Colonic mucosa (tissue), 4 donors: ENCODE measurements at regions not wholly inside any gene's neighbourhood (a gene's known extent, or its start where the extent isn't known, plus 50 kb on each side); places are given as distances from the start of the nearest gene placed in this dataset.

Experiments used
- DNase-seq: peaks from one replicate; pipeline ENCODE4 v3.0.0-alpha.2; 2020
- H3K27ac ChIP-seq: fragments of 200-600 bp; one replicate; pipeline ENCODE4 v1.8.0; 2021
- H3K27me3 ChIP-seq: fragments of 200-600 bp; one replicate; pipeline ENCODE4 v1.8.0; 2021
- H3K36me3 ChIP-seq: fragments of 200-600 bp; one replicate; pipeline ENCODE4 v1.8.0; 2021
- H3K4me1 ChIP-seq: fragments of 200-600 bp; one replicate; pipeline ENCODE4 v1.8.0; 2021; ENCODE audit warnings: mild to moderate bottlenecking
- H3K4me3 ChIP-seq: fragments of 200-600 bp; one replicate; pipeline ENCODE4 v1.8.0; 2021
- H3K9ac ChIP-seq, 2 donors: one replicate each; pipeline ENCODE4 v1.7.0; 2013; ENCODE audit warnings: control low read depth in 2 of 2, low read depth in 2 of 2, low read length in 2 of 2
- H3K9me3 ChIP-seq: fragments of 200-600 bp; one replicate; pipeline ENCODE4 v1.8.0; 2021
- CTCF ChIP-seq: fragments of 200-600 bp; IDR thresholded peaks from one replicate; pipeline ENCODE4 v1.8.0; 2022; ENCODE audit warnings: antibody characterized with exemption, mild to moderate bottlenecking
- intact Hi-C: fragments of 100-400 bp; cut with DNase I; formaldehyde crosslinking; loops from one replicate; pipeline ENCODE4 v1.14.1; 2022
- donor health status: healthy.
- donor health status: DM: no; HTN: no; CAD: no.
- donor health status: DM: no; HTN: no; CAD: no.

- no peaks in the 10 kb centered on the region for H3K4me1 ChIP-seq
- no peaks in the 10 kb centered on the region for H3K27me3 ChIP-seq
- H3K27ac ChIP-seq = no peak overlapping the region
- no peak for TF ChIP-seq CTCF
- H3K9ac ChIP-seq = no peak overlapping the region
- no peak overlapping the region for H3K4me3 ChIP-seq
- intact Hi-C loops = no loop called here
- no peaks in the 10 kb centered on the region for H3K9me3 ChIP-seq
- H3K36me3 ChIP-seq = no peaks in the 10 kb centered on the region
- no peak for DNase-seq
Measured at GRCh38 chr15:95168951-95169431, 937.6 kb downstream of the MCTP2 start.

GRCh38 chr15:95169541-95170459 is 938.4 kb downstream of the MCTP2 start:
- no peaks in the 10 kb centered on the region for H3K27me3 ChIP-seq
- no peaks in the 10 kb centered on the region for H3K36me3 ChIP-seq
- TF ChIP-seq CTCF = no peak
- DNase-seq = no peak
- H3K9ac ChIP-seq = no peak overlapping the region
- H3K4me3 ChIP-seq = no peak overlapping the region
- no peaks in the 10 kb centered on the region for H3K4me1 ChIP-seq
- intact Hi-C loops = no loop called here
- H3K9me3 ChIP-seq = no peaks in the 10 kb centered on the region
- H3K27ac ChIP-seq = no peak overlapping the region

- Histone ChIP-seq H3K4me3 (no peak overlapping the region), H3K9me3 (no peaks in the 10 kb centered on the region), H3K27me3 (no peaks in the 10 kb centered on the region), H3K36me3 (no peaks in the 10 kb centered on the region), H3K27ac (no peak overlapping the region), H3K4me1 (no peaks in the 10 kb centered on the region), H3K9ac (no peak overlapping the region)
- intact Hi-C loops = no loop called here
- no peak for TF ChIP-seq CTCF
- no peak for DNase-seq
Measured at GRCh38 chr15:95170561-95171380, 939.4 kb downstream of the MCTP2 start.

- TF ChIP-seq CTCF = no peak
- no peak overlapping the region for H3K9ac ChIP-seq
- intact Hi-C loops = no loop called here
- H3K4me1 ChIP-seq = no peaks in the 10 kb centered on the region
- no peaks in the 10 kb centered on the region for H3K36me3 ChIP-seq
- H3K4me3 ChIP-seq = no peak overlapping the region
- H3K27me3 ChIP-seq = no peaks in the 10 kb centered on the region
- no peaks in the 10 kb centered on the region for H3K9me3 ChIP-seq
- H3K27ac ChIP-seq = no peak overlapping the region
- DNase-seq = no peak
Measured at GRCh38 chr15:95171564-95171963, 940.2 kb downstream of the MCTP2 start.

- DNase-seq = no peak
- no peak overlapping the region for H3K27ac ChIP-seq
- no peaks in the 10 kb centered on the region for H3K9me3 ChIP-seq
- no peaks in the 10 kb centered on the region for H3K36me3 ChIP-seq
- no peaks in the 10 kb centered on the region for H3K27me3 ChIP-seq
- intact Hi-C loops = no loop called here
- no peak overlapping the region for H3K9ac ChIP-seq
- no peak overlapping the region for H3K4me3 ChIP-seq
- no peaks in the 10 kb centered on the region for H3K4me1 ChIP-seq
- TF ChIP-seq CTCF = no peak
Measured at GRCh38 chr15:95174301-95175259, 943.2 kb downstream of the MCTP2 start.
